ENCODE measurements at regions not wholly inside any gene's neighbourhood (a gene's known extent, or its start where the extent isn't known, plus 50 kb on each side); places are given as distances from the start of the nearest gene placed in this dataset.

DNA sequence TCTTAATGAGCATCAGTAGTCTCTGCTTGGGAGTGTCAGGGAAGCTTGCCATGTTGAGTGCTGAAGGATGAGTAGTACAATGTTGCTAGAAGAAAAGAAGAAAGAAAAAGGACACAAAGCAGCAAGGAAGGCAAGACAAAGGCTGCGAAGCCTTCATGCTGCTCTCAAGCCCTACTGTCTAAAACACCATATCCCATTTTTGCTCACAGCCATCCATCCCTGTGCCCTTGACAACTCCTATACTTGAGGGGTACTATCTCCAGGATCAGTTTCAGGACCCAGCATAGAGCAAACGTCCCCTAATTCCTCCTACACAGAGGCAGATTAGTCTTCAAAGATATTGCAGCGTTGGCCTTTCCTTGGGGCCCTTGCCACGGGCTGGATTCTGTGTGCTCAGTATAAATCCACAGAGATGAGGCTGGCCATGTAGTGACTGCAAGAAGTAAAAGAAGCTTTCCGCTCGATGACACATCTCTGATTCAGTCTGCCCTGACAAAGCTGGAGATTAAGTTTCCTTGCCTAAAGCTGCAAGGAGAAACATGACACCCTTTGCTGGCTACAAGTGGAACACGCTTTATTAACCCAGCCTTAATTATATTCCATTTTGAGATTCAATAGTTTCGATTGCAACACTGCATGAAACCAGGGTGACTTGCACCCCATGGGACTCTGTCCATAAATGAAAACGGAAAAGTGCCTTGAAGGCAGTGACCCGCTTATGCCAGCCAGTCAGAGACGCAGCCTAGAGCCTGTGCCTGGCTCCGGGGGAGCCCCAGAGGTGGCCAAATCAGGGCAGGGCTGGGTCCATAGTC, 304.6 kb downstream of the ACTL7B start:
- Histone ChIP-seq H3K27me3 (ENCODE audit: control insufficient read depth in 2 of 2, insufficient read depth in 2 of 2, low read length in 2 of 2) (no peaks in the 10 kb centered on the region), H3K4me3 (replicated peaks in 1 of 3; ENCODE audit: low read depth in 2 of 3, low read length in 3 of 3) (no peak overlapping the region), H4K20me1 (ENCODE audit: insufficient read depth, low read length) (no peaks in the 10 kb centered on the region), H3K79me2 (ENCODE audit: insufficient read depth, low read length) (no peaks in the 10 kb centered on the region), H3K27ac (ENCODE audit: low read depth in 1 of 2, low read length in 2 of 2) (no peak overlapping the region), H2AFZ (ENCODE audit: insufficient read depth, low read depth, low read length, poor library complexity, severe bottlenecking) (no peak overlapping the region), H3K4me2 (replicated peaks; ENCODE audit: extremely low read depth, low read length, poor library complexity, severe bottlenecking) (no peak overlapping the region), H3K9me3 (replicated peaks in 1 of 2; ENCODE audit: control insufficient read depth in 1 of 2, insufficient read depth in 1 of 2, low read length in 2 of 2) (no peaks in the 10 kb centered on the region), H3K4me1 (ENCODE audit: control insufficient read depth in 1 of 2, insufficient read depth in 2 of 2, low read length in 2 of 2) (no peaks in the 10 kb centered on the region), H3K9ac (ENCODE audit: insufficient read depth, low read length, poor library complexity, severe bottlenecking) (no peak overlapping the region), H3K36me3 (replicated peaks in 1 of 2; ENCODE audit: control insufficient read depth in 1 of 2, insufficient read depth in 2 of 2, low read length in 2 of 2) (no peaks in the 10 kb centered on the region)
- intact Hi-C loops (cut with micrococcal nuclease): no loop called here
- 95% methylated on average over 9 of the region's 12 CpGs for WGBS (ENCODE audit: insufficient coverage)
- Mint-ChIP-seq H3K9me3 (no peaks in the 10 kb centered on the region), H3K36me3 (no peaks in the 10 kb centered on the region), H3K4me1 (peaks cover 8% of the 10 kb centered on the region), H3K4me3 (no peak overlapping the region), H3K27me3 (ENCODE audit: low read depth in 3 of 3) (peaks cover 0 to 3% (median 0%) of the 10 kb centered on the region in 3 donors), H3K27ac (no peak overlapping the region)
- TF ChIP-seq, protein P1, sequence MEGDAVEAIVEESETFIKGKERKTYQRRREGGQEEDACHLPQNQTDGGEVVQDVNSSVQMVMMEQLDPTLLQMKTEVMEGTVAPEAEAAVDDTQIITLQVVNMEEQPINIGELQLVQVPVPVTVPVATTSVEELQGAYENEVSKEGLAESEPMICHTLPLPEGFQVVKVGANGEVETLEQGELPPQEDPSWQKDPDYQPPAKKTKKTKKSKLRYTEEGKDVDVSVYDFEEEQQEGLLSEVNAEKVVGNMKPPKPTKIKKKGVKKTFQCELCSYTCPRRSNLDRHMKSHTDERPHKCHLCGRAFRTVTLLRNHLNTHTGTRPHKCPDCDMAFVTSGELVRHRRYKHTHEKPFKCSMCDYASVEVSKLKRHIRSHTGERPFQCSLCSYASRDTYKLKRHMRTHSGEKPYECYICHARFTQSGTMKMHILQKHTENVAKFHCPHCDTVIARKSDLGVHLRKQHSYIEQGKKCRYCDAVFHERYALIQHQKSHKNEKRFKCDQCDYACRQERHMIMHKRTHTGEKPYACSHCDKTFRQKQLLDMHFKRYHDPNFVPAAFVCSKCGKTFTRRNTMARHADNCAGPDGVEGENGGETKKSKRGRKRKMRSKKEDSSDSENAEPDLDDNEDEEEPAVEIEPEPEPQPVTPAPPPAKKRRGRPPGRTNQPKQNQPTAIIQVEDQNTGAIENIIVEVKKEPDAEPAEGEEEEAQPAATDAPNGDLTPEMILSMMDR (IDR thresholded peaks at IDR 0.05): no peak
- DNase-seq: no peak

DNA sequence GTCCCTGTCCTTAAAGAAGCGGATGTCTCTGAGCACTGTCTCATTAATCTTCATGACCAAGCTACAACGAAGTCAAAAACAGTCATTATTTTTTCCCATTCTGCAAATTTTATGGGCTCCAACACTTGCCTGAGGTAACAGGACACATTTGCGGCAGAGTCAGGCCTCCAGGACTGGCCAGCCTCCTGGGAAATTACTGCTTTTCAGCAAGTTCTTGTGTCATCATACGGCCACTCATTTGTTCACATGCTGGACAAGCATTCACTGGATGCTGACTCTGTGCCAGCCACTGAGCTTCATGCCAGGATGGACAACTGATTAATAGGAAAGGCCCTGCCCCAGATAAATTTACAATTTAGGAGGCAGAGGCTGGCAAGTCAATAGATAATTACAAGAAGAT, 305.7 kb downstream of the ACTL7B start:
- TF ChIP-seq, protein P1 (IDR thresholded peaks at IDR 0.05): no peak
- Mint-ChIP-seq H3K36me3 (no peaks in the 10 kb centered on the region), H3K27me3 (ENCODE audit: low read depth in 3 of 3) (peaks cover 0 to 3% (median 0%) of the 10 kb centered on the region in 3 donors), H3K4me1 (peaks cover 8% of the 10 kb centered on the region), H3K9me3 (peaks cover 0 to 3% (median 0%) of the 10 kb centered on the region in 7 donors), H3K27ac (no peak overlapping the region), H3K4me3 (no peak overlapping the region)
- intact Hi-C loops (cut with micrococcal nuclease): no loop called here
- no peak for DNase-seq
- no peaks in the 10 kb centered on the region for H3K4me1 ChIP-seq (ENCODE audit: control insufficient read depth in 1 of 2, insufficient read depth in 2 of 2, low read length in 2 of 2)
- no peak overlapping the region for H2AFZ ChIP-seq (ENCODE audit: insufficient read depth, low read depth, low read length, poor library complexity, severe bottlenecking)
- H3K36me3 ChIP-seq (replicated peaks in 1 of 2; ENCODE audit: control insufficient read depth in 1 of 2, insufficient read depth in 2 of 2, low read length in 2 of 2): no peaks in the 10 kb centered on the region
- no peaks in the 10 kb centered on the region for H3K27me3 ChIP-seq (ENCODE audit: control insufficient read depth in 2 of 2, insufficient read depth in 2 of 2, low read length in 2 of 2)
- 90% methylated on average over 4 of the region's 4 CpGs for WGBS (ENCODE audit: insufficient coverage)
- H3K79me2 ChIP-seq (ENCODE audit: insufficient read depth, low read length): no peaks in the 10 kb centered on the region
- H4K20me1 ChIP-seq (ENCODE audit: insufficient read depth, low read length): no peaks in the 10 kb centered on the region
- no peak overlapping the region for H3K9ac ChIP-seq (ENCODE audit: insufficient read depth, low read length, poor library complexity, severe bottlenecking)
- H3K27ac ChIP-seq (ENCODE audit: low read depth in 1 of 2, low read length in 2 of 2): no peak overlapping the region
- no peak overlapping the region for H3K4me2 ChIP-seq (replicated peaks; ENCODE audit: extremely low read depth, low read length, poor library complexity, severe bottlenecking)
- no peak overlapping the region for H3K4me3 ChIP-seq (replicated peaks in 1 of 3; ENCODE audit: low read depth in 2 of 3, low read length in 3 of 3)
- no peaks in the 10 kb centered on the region for H3K9me3 ChIP-seq (replicated peaks in 1 of 2; ENCODE audit: control insufficient read depth in 1 of 2, insufficient read depth in 1 of 2, low read length in 2 of 2)

Data from CD14-positive monocyte (primary cell).